Eye (tissue), 1 donor: ENCODE measurements at regions not wholly inside any gene's neighbourhood (a gene's known extent, or its start where the extent isn't known, plus 50 kb on each side); places are given as distances from the start of the nearest gene placed in this dataset.
A peak's percentile ranks its signal among the peaks of the same experiment; 100 is the strongest.
"Not testable (repeated sequence)": the region's sequence is repeated elsewhere in the genome, so short reads cannot be mapped to it uniquely, and the experiment has no call there.

ENCODE experiments used
- DNase-seq: peaks from one replicate; pipeline ENCODE4 v3.0.0-alpha.2; 2015

DNA sequence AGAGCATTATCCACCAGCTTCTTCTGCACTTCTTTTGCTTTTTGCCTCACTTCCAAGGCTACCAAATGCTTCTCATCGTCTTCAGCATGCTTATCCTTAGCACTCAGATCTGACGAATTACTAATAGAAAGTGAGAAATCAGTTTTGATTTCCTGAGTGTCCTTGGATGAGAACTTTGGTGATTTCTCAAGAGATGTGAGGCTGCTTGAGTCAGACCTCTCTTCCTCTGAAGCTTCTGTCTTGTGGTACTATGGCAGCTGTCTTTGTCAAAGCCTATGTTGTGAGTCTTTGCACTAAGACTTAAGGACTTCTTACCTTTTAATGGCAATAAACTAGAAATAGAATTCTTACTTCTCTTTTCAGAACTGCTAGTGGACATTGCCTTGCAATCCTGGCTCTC, 169.9 kb downstream of the CPE start:
- no peak for DNase-seq

DNA sequence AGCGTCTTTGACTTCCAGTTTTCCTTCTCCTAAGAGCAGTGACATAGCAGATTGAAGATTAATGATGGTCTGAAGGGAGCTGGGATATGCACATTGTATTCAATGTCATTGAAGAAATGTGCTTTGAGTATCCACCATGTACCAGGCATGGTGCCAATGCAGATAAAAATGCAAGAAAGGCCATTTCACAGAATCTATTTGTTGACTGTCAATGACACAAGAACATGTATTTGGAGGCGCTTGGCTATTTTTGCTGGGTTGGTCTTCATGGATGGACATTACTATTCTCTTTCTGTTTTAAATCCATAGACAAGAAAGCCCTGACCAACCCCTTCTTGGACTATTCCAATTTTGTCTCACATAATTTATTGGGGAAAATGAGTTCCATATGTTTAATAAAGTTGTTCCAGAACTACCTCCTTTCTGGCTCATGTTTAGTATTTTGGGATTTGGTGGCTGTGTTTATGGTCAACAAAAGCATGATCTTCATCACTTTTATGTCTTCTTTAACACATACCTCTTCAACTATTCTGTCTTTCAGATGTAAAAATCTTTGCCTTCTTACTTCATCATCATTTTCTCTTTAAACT, 174.5 kb downstream of the CPE start:
- DNase-seq = no peak

DNA sequence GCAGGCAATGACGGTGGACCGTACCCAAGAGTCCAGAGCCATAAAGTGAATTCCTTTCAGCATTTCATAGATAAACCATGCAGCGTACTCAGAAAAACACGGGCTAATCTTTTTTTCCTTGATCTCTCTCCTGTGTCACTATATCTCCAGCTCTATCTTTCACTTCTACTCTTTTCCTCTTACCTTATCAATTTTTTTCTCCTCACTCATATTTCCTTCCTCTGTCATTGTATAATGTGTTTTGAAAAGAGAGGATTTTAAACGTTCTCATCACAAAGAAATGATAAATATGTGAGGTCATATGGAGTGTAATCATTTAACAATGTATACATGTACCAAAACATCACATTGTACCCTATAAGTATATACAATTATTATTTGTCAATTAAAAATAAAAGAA, 176.5 kb downstream of the CPE start:
- DNase-seq = no peak

DNA sequence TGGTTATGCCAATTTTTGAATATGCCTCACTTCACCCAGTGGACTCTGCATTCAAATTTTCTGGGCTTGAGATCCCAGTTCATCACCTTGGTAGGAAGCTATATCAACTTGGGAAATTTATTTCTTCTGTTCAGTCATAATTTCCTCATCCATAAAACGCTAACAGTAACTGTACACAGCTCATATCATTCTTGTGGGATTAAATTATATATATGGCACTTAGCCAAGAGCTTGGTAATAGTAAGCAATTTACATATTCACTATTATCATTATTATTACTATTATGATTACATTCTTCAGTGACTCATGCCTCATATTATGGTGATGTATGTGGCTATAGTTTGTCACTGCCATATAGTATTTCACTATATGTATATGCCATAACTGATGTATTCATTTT, 177.6 kb downstream of the CPE start:
- no peak for DNase-seq

DNA sequence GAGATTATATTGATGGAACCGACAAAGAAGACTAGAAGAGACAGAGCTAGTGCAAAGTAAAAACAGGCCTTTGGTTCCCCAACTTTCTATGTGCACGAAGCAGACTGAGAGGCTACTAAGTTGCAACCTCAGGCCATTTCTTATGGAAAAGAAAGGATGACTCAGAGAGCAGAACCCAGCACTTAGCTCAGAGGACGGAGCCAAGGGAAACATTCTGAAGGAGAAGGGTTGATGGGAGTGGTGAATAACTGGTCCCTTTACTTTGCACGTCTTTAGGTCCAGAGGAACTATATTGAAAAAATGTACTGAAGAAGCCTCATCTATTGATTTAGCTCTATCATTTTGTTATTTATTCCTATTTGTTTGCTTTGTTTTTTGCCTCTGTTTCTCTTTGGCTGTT, 182.1 kb downstream of the CPE start:
- DNase-seq = no peak

DNA sequence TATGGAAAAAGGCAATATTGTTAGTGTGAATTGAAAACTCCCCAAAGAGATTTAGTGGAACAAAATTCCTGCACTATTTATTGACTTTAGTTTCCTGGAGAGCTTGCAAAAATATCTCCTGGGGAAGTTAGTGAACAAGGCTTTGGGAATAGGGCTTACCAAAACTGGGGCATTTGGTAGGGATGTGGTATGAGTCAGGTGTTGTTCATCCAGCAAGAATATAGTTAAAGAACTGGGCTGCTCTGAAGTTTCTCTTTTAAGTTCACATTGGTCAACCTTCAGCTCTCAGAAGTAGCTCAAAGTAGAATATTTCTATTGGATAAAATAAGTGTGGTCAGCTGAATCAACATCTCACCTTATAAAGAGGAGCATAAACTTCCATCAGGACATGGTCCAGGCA, 185.0 kb downstream of the CPE start:
- no peak for DNase-seq

DNA sequence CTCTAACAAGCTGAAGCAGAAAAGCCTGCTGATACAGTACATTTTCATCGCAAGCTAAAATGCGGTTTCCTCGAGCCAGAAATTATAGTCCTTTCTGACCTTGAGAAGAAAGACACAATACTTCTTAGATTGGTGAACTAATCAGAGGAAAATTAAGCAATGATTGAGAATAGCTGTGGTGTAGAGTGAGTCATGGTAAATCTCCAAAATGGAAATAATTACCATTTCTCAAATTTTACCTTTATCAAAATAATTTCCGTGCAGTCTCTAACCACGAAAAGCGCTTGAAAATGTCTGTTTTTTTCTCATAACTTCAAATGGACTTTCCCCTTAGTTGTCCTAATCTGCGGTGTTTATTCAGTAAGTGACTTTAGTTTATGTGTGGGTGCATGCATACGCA, 190.2 kb downstream of the CPE start:
- DNase-seq = no peak

DNA sequence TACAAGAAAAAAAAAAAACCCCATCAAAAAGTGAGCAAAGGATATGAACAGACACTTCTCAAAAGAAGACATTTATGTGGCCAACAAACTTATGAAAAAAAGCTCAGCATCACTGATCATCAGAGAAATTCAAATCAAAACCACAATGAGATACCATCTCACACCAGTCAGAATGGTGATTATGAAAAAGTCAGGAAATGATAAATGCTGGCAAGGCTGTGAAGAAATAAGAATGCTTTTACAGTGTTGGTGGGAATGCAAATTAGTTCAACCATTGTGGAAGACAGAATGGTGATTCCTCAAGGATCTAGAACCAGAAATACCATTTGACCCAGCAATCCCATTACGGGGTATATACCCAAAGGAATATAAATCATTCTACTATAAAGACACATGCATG, 192.7 kb downstream of the CPE start:
- not testable (repeated sequence) for DNase-seq

DNA sequence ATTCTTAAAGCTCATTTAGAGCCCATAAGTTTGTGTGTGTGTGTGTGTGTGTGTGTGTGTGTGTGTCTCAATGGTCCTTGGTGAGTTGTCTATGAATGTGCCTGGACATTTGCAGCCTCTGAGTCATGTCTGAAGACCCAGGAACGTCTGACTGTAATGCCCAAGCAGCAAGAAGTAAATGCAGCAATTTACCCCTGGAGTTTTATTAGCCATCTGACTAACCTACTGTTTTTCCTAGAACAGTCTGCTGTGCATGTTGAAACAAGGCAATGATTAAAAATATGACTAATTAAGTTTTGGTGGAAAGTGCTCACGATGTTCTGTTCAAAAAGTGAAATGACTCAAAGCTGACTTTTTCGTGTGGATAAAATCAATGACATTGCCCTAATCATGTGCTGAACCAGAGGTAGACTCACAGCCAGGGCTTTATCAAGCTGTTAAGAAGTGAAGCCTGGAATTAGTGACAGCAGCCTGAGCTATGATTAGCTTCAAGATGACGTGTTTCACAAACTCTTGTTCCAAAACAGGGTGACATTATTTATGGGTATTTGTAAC, 201.6 kb downstream of the CPE start:
- DNase-seq = peak; percentile 23

DNA sequence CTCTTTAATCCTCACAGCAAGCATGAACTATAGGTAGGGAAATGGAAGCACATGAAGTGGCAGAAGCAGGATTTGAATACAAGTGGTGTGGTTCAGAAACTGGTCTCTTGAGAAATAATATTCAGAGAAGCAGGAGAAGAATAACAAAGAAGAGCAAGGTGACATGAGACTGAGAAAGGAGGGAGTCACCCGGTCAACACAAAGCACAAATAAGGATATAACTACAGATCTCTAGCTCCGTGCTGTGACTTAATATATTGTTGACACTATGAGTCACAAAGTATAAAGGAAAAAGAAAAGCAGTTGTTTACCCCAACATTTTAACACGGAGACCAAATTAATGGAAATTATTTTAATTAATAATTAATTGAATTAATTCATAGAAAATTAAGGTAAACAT, 204.5 kb downstream of the CPE start:
- DNase-seq = no peak

DNA sequence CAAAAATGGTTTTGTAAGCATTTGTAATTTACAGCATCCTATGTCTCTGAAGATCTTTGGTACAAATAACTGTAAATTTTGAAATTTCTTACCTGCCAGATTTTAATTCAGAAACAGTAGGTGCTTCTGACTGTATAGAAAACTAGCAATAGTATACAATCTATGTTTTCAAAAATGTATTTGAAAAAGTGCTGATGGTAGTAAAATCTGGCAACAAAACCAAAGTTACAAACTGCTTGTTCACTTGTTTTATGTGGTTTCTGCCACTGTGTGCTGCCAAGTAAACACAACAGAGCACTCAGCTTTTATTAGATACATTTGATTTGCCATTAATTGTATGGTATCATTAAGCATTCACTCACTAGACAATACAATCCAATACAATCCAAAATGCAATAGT, 206.1 kb downstream of the CPE start:
- DNase-seq = no peak

DNA sequence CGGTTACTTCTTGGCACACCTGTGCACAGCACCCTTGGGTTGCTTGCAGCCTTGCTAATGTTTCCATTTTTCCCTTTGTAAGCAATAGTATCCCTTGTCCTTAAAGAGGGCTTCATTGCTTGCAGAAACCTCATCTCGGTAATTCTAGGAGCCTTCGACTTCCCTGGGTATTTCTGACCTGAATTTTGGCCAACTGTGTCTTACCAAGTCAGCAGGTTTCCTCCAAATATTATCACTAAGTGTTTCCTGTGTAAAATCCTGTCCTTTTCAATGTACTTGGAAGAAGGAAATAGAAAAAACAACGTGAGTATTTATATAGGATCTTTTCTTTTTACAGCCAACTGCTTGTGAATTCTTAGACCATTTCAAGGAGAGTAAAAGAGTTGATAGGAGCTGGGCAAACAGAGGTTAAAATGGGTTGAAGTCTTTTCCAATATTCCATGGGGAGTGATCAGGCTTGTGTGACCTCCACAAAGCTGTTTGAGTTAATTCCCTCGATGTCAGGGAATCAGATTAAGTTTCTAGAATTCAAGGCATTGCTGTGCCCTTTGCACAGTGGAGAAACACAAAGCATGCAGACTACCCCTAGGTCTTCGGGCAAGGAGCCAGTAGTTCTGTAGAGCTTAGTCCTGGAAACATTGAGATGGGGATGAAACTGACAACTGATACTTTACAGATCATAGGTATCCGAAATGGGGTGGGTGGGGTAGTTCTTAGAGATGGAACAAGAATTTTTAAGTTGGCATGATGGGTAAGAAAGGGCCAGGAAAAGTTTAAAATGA, 209.9 kb downstream of the CPE start:
- no peak for DNase-seq

DNA sequence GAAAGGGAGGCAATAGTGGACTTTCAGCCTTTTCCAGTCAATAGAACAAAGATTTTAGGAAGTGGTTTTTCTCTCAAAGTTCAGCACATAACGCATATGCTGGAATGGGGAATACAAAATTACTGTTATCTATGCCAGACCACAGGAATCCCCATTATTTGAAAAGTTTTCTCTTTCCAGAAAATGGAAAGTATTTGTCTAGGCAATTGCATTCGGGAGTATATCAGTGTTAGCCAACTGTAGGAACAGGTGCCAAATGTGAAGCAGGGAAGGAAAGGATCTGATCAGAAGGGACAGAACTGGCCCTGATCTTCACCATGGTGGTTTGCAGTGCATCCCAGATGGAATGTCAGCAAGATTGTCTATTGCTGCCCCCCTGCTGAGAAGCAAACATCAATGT, 213.6 kb downstream of the CPE start:
- DNase-seq = peak; percentile 34

DNA sequence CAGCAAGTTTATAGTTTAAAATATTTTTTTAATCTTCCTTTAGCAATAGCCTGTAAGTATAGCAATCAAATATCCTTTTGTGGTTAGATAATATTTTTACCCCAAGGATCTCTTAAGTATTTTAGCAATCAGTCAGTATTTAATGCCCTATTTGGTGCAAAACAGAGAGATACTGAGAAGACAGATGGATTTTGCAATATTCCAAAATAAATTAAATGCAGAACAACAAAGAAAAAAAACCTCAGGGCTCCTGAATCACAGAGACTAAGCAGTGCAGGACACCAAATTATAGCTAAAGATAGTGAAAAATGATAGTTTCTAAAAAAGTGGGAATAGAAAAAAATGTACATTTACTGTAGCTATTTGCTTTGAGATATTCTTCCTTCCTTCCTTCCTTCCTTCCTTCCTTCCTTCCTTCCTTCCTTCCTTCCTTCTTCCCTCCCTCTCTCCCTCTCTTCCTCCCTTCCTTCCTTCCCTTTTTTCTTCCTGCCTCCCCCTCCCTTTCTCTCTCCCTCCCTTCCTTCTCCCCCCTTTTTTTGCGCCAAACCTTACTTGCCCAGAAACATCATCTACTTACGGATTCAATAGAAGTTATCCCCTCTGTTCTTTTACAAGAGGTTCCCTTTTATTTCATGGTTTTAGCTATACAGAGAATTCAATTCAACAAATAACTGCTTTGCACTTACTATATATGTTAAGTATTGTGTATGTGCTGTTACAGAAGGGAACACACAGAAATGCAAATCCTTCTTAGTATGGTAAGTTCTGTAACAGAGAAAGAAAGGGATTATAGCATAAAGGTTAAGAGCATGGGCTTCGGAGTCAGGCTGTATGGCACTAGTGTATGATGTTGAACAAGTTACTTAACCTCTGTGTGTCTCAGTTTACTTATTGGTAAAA, 219.0 kb downstream of the CPE start:
- no peak for DNase-seq

DNA sequence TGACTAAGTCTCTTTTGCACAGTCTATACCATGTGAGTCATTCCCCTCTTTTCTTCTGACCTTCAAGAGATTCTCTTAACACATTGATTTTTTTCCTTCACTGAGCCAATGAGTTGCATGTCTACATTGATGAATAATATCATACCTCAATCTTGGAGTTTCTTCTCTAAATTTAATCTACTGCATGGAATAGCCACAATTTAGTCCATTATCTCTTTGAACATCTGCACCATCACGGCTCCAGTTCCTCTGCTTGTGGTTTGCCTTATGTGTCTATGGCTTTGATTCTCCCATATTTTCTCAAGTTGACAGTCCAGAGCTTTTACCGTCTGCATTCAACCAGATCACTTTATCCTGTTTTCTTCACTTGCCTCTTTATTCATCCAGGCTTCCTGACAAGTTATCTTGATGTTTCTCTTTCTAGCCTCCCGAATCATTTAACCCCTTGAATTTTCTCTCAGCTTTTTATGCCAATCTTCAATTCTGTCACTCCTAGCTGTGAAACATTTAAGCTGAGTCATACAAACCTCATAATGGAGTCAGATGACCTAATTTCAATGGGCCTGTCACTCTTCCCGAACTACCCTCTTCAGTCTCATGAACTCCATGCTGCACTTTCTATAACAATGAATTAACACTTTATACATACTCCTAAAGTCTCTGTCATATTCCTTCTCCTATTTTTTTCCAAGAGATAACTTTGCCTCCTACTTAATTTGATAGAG, 222.3 kb downstream of the CPE start:
- DNase-seq = peak; percentile 31

DNA sequence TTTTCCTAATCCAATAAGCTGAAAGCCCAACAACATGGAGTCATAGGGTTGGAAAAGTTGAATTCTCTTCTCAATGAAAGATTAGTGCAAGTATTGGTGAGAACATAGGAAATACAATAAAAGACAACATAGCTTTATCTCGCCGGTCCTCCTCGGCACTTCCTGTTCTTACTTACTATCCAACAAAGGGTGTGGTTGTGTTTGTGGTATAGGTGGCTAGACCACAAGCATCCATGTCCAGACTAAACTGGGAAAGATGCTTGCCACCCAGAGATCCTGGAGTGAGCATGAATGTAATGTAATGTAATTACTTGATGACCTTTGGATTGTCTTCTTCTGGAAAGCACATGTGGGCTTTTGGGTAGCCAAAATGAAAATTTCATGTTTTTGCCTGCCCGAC, 223.8 kb downstream of the CPE start:
- no peak for DNase-seq

DNA sequence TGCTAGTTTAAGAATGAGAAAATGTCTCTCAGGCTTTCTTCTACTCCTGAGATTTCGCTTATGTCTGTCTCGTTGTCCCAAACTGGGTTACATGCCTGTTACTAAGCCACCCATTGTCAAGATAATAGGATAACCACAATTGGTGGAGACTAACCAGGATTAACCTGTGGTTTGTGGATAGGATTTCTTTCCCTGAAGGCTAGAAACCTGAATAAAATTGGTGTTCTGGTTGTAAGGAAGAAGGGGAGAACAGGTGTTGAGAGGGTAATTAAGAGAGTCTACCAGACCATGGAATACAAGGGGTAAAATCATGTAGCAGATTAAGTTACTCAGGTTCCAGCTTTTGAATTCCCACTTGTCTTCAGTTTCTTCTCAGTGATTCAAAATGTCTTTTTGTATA, 225.4 kb downstream of the CPE start:
- no peak for DNase-seq

DNA sequence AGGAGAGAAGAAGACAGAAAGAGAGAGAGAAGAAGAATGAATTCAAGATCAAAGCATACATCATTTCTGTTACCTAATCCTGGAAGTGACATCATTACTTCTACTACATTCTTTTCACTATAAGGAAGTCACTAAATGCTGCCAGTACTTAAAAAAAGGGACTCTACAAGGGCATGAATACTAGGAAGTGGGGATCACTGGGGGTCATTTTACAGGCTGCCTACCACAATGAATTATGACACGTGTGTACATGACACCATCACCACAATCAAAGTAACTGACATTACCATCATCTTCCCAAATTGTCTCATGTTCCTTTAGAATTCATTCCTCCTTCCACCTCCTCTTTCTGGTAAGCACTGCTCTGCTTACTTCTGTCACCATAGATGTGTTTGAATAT, 227.0 kb downstream of the CPE start:
- no peak for DNase-seq

DNA sequence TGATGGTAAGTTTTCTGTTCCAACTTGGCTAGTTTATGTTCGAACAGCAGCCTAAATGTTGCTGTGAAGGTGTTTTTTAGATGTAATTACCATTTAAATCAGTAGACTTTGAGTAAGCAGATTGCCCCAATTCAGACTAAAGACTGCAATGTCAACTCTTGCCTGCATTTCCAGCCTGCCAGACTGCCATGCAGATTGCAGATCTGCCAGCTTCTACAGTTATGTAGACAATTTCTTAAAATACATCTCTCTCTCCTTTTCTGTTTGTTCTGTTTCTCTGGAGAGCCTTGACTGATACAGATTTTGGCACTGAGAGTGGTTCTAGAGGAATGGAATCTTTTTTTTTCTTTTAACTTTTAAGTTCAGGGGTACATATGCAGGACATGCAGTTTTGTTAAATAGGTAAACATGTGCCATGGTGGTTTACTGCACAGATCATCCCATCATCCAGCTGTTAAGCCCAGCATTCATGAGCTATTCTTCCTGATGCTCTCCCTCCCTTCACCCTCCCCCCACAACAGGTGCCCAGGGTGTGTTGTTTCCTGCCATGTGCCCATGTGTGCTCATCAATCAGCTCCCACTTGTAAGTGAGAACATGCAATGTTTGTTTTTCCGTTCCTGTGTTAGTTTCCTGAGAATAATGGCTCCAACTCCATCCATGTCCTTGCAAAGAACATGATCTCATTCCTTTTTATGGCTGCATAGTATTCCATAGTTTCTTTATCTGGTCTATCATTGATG, 227.8 kb downstream of the CPE start:
- DNase-seq = no peak

DNA sequence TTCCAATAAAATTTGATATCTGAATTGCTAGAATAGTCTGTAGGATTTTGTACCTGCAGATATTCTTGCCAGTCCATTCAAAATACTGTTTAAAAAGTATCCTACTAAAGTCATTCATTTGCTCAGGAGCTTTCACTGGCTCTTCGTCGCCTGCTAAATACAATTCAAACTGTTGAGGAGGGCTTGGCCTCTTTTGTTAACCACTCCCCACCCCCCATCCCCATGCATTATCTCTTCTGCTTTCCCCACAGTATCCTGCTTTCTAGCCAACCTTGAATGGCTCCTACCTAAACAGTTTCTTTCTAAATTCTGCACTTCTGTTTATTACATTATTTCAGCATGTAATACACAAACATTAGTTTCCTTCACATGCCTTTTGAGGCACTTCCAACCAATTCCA, 230.8 kb downstream of the CPE start:
- no peak for DNase-seq

DNA sequence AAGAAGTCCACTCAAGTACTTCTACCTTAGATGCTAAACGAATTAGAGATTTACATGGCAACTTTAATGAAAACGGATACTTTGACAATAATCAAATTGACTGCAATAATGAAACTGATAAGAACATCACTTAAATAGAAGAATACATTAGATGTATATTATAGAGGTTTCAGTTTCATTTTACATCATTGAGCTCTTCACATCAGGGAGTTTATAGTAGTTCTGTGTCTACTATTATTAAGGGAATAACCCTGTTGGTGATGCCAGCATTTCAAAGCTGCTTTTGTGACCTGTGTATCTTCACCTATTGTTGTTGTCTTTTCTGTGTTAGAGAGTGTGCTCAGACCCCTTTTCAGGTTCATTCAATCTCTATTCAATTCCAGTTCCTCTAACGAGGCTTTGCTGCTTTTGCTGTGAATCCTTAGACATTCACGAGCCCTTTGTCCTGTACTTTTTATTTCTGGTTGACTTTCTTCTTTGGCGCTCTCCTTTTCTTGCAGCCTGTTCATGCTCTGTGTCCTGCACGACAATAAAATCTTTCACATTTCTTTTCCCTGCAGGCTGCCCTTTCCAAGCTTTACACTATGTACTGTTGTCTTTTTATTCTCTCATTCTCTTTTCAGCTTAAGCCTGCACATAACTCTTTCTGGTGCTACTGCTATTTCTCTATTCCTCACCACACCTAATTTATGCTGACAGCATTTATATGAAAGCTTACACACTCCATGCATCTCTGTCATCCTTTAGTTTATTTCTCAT, 232.1 kb downstream of the CPE start:
- peak; percentile 8 for DNase-seq
